ENCODE measurements at regions not wholly inside any gene's neighbourhood (a gene's known extent, or its start where the extent isn't known, plus 50 kb on each side); places are given as distances from the start of the nearest gene placed in this dataset.

GRCh38 chr2:146173934-146174333 is 1654.0 kb upstream of the ZEB2 start:
- H3K9me3 ChIP-seq (ENCODE audit: control insufficient read depth in 2 of 3, insufficient read depth in 1 of 3, low read length in 3 of 3) = peaks cover 0 to 5% (median 0%) of the 10 kb centered on the region in 3 donors
- no peak overlapping the region for H3K9ac ChIP-seq (ENCODE audit: low read length in 3 of 3)
- no peaks in the 10 kb centered on the region for H3K36me3 ChIP-seq (ENCODE audit: control insufficient read depth in 2 of 3, insufficient read depth in 3 of 3, low read length in 3 of 3)
- no peak overlapping the region for H3K27ac ChIP-seq (ENCODE audit: low read depth in 2 of 2, low read length in 2 of 2)
- DNase-seq = no peak
- intact Hi-C loops (cut with DNase I) = no loop called here
- no peak overlapping the region for H3K4me3 ChIP-seq (ENCODE audit: low read length in 3 of 3)
- TF ChIP-seq, protein P1, sequence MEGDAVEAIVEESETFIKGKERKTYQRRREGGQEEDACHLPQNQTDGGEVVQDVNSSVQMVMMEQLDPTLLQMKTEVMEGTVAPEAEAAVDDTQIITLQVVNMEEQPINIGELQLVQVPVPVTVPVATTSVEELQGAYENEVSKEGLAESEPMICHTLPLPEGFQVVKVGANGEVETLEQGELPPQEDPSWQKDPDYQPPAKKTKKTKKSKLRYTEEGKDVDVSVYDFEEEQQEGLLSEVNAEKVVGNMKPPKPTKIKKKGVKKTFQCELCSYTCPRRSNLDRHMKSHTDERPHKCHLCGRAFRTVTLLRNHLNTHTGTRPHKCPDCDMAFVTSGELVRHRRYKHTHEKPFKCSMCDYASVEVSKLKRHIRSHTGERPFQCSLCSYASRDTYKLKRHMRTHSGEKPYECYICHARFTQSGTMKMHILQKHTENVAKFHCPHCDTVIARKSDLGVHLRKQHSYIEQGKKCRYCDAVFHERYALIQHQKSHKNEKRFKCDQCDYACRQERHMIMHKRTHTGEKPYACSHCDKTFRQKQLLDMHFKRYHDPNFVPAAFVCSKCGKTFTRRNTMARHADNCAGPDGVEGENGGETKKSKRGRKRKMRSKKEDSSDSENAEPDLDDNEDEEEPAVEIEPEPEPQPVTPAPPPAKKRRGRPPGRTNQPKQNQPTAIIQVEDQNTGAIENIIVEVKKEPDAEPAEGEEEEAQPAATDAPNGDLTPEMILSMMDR (IDR thresholded peaks at IDR 0.05; ENCODE audit: borderline replicate concordance, extremely low read depth, insufficient read depth) = no peak
- H3K27me3 ChIP-seq (ENCODE audit: control insufficient read depth, insufficient read depth, low read length) = no peaks in the 10 kb centered on the region
- H3K4me1 ChIP-seq (ENCODE audit: control insufficient read depth in 2 of 3, insufficient read depth in 2 of 3, low read depth in 1 of 3, low read length in 3 of 3) = no peaks in the 10 kb centered on the region
- no peak for FAIRE-seq

- TF ChIP-seq, protein P1 (IDR thresholded peaks at IDR 0.05; ENCODE audit: borderline replicate concordance, extremely low read depth, insufficient read depth) = no peak
- H3K27ac ChIP-seq (ENCODE audit: low read depth in 2 of 2, low read length in 2 of 2) = no peak overlapping the region
- no peak for FAIRE-seq
- no peak overlapping the region for H3K9ac ChIP-seq (ENCODE audit: low read length in 3 of 3)
- no peak overlapping the region for H3K4me3 ChIP-seq (ENCODE audit: low read length in 3 of 3)
- intact Hi-C loops (cut with DNase I) = no loop called here
- no peaks in the 10 kb centered on the region for H3K4me1 ChIP-seq (ENCODE audit: control insufficient read depth in 2 of 3, insufficient read depth in 2 of 3, low read depth in 1 of 3, low read length in 3 of 3)
- no peaks in the 10 kb centered on the region for H3K36me3 ChIP-seq (ENCODE audit: control insufficient read depth in 2 of 3, insufficient read depth in 3 of 3, low read length in 3 of 3)
- H3K27me3 ChIP-seq (ENCODE audit: control insufficient read depth, insufficient read depth, low read length) = no peaks in the 10 kb centered on the region
- H3K9me3 ChIP-seq (ENCODE audit: control insufficient read depth in 2 of 3, insufficient read depth in 1 of 3, low read length in 3 of 3) = no peaks in the 10 kb centered on the region
- DNase-seq = no peak
Observed at GRCh38 chr2:146161256-146161882, 1641.5 kb upstream of the ZEB2 start.

DNA sequence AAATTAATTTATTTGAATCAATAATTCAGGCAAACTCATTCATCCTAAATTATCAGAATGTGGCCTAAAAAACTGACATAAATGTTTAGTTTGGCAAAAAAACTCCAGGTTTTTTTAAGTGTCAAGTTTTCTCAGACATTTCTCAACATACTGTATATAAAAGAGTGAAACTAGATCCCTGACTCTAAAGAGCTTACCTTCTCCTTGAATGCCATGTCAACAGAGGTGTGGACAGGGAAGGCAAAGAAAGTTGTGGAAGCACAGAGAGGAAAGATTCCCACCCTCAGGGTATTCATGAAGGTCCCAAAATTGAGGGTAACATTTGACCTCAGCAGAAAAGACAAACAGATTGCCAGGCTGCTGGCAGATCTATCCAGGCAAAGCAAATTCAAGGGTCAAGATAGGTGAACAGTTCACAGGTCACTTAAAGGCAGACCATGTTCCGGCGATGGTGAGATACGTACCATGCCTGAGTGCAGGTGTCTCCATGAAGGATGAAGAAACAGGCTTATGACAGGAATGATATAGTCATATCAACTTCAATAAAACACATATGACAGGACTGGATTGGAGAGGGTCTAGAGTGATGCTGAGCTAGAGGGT is 1638.3 kb upstream of the ZEB2 start:
- Histone ChIP-seq H3K9ac (ENCODE audit: low read length in 3 of 3) (no peak overlapping the region), H3K27ac (ENCODE audit: low read depth in 2 of 2, low read length in 2 of 2) (no peak overlapping the region), H3K4me1 (ENCODE audit: control insufficient read depth in 2 of 3, insufficient read depth in 2 of 3, low read depth in 1 of 3, low read length in 3 of 3) (no peaks in the 10 kb centered on the region), H3K9me3 (ENCODE audit: control insufficient read depth in 2 of 3, insufficient read depth in 1 of 3, low read length in 3 of 3) (no peaks in the 10 kb centered on the region), H3K27me3 (ENCODE audit: control insufficient read depth, insufficient read depth, low read length) (no peaks in the 10 kb centered on the region), H3K4me3 (ENCODE audit: low read length in 3 of 3) (no peak overlapping the region), H3K36me3 (ENCODE audit: control insufficient read depth in 2 of 3, insufficient read depth in 3 of 3, low read length in 3 of 3) (no peaks in the 10 kb centered on the region)
- TF ChIP-seq, protein P1 (IDR thresholded peaks at IDR 0.05; ENCODE audit: borderline replicate concordance, extremely low read depth, insufficient read depth) = no peak
- intact Hi-C loops (cut with DNase I) = no loop called here
- no peak for DNase-seq
- no peak for FAIRE-seq

All from kidney (tissue), 13 donors.